ENCODE measurements at regions not wholly inside any gene's neighbourhood (a gene's known extent, or its start where the extent isn't known, plus 50 kb on each side); places are given as distances from the start of the nearest gene placed in this dataset.

- no peaks in the 10 kb centered on the region for H3K79me2 ChIP-seq (ENCODE audit: control insufficient read depth, insufficient read depth, low read length)
- ChIA-PET POLR2A (no interaction called here), CTCF (no interaction called here)
- dilution Hi-C loops (cut with MboI; ENCODE audit: extremely low pct_ligation_motif_present, low sequenced_read_pairs) (no loop called here), intact Hi-C loops (cut with micrococcal nuclease) (no loop called here)
- no peaks in the 10 kb centered on the region for H3K9me1 ChIP-seq (replicated peaks; ENCODE audit: control insufficient read depth, extremely low read depth, insufficient read depth, low read length)
- no peaks in the 10 kb centered on the region for H3K4me1 ChIP-seq (ENCODE audit: control insufficient read depth, extremely low read depth, insufficient read depth, low read length)
- H3K27ac ChIP-seq (ENCODE audit: insufficient read depth, low read depth, low read length): no peak overlapping the region
- no peak for FAIRE-seq
- no peak overlapping the region for H3K4me3 ChIP-seq (replicated peaks in 1 of 3; ENCODE audit: insufficient read depth in 1 of 3, low read depth in 1 of 3, low read length in 3 of 3)
- no peak for DNase-seq (ENCODE audit: low read depth, low spot score)
- no peaks in the 10 kb centered on the region for H4K20me1 ChIP-seq (replicated peaks; ENCODE audit: control insufficient read depth, extremely low read depth, insufficient read depth, low read length)
- no TSS peak for BruUV-seq (replicated peaks)
- no peak for TF ChIP-seq GATA2 (IDR thresholded peaks at IDR 0.05; ENCODE audit: insufficient read depth, insufficient read length, low read depth, low read length)
- TF ChIP-seq JUN (IDR thresholded peaks at IDR 0.05; ENCODE audit: borderline replicate concordance, insufficient read depth, insufficient read length, low read depth): no peak
- no peak for TF ChIP-seq MYC (IDR thresholded peaks at IDR 0.05; ENCODE audit: low read depth, low read length)
- no peak for TF ChIP-seq EZH2 (IDR thresholded peaks at IDR 0.05; ENCODE audit: borderline replicate concordance, low read depth, low read length, severe bottlenecking)
- TF ChIP-seq, protein P1, sequence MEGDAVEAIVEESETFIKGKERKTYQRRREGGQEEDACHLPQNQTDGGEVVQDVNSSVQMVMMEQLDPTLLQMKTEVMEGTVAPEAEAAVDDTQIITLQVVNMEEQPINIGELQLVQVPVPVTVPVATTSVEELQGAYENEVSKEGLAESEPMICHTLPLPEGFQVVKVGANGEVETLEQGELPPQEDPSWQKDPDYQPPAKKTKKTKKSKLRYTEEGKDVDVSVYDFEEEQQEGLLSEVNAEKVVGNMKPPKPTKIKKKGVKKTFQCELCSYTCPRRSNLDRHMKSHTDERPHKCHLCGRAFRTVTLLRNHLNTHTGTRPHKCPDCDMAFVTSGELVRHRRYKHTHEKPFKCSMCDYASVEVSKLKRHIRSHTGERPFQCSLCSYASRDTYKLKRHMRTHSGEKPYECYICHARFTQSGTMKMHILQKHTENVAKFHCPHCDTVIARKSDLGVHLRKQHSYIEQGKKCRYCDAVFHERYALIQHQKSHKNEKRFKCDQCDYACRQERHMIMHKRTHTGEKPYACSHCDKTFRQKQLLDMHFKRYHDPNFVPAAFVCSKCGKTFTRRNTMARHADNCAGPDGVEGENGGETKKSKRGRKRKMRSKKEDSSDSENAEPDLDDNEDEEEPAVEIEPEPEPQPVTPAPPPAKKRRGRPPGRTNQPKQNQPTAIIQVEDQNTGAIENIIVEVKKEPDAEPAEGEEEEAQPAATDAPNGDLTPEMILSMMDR (IDR thresholded peaks at IDR 0.05; ENCODE audit: extremely low read depth in 1 of 2, insufficient read depth in 1 of 2, low read depth in 1 of 2, low read length in 2 of 2): no peak
- no peak overlapping the region for H2AFZ ChIP-seq (ENCODE audit: low read depth, low read length)
- H3K9ac ChIP-seq (replicated peaks; ENCODE audit: extremely low read depth, insufficient read depth, low read length): no peak overlapping the region
- no peaks in the 10 kb centered on the region for H3K36me3 ChIP-seq (ENCODE audit: control insufficient read depth in 2 of 2, extremely low read depth in 1 of 2, insufficient read depth in 2 of 2, low read length in 2 of 2)
- H3K4me2 ChIP-seq (ENCODE audit: insufficient read depth, low read length): no peak overlapping the region
- peaks cover 2% of the 10 kb centered on the region for H3K9me3 ChIP-seq (replicated peaks; ENCODE audit: control insufficient read depth, insufficient read depth, low read length)
- H3K27me3 ChIP-seq (ENCODE audit: control insufficient read depth in 2 of 2, insufficient read depth in 2 of 2, low read length in 2 of 2): no peaks in the 10 kb centered on the region
These were observed 627.8 kb upstream of the CNTNAP2 start for GRCh38 chr7:145488816-145489215.

GRCh38 chr7:145481985-145482384 is 634.6 kb upstream of the CNTNAP2 start:
- H3K36me3 ChIP-seq (ENCODE audit: control insufficient read depth in 2 of 2, extremely low read depth in 1 of 2, insufficient read depth in 2 of 2, low read length in 2 of 2): no peaks in the 10 kb centered on the region
- CTCF ChIA-PET: no interaction called here
- no peak overlapping the region for H2AFZ ChIP-seq (ENCODE audit: low read depth, low read length)
- POLR2A ChIA-PET: no interaction called here
- TF ChIP-seq, protein P1 (IDR thresholded peaks at IDR 0.05; ENCODE audit: extremely low read depth in 1 of 2, insufficient read depth in 1 of 2, low read depth in 1 of 2, low read length in 2 of 2): no peak
- TF ChIP-seq POLR2AphosphoS5 (IDR thresholded peaks at IDR 0.05; ENCODE audit: insufficient read depth, low read depth, low read length): no peak
- no peak for TF ChIP-seq MYC (IDR thresholded peaks at IDR 0.05; ENCODE audit: low read depth, low read length)
- TF ChIP-seq POLR2A (IDR thresholded peaks at IDR 0.05; ENCODE audit: low read depth, low read length): no peak
- TF ChIP-seq JUN (IDR thresholded peaks at IDR 0.05; ENCODE audit: borderline replicate concordance, insufficient read depth, insufficient read length, low read depth): no peak
- no peak for TF ChIP-seq GATA2 (IDR thresholded peaks at IDR 0.05; ENCODE audit: insufficient read depth, insufficient read length, low read depth, low read length)
- no peak for TF ChIP-seq FOS (IDR thresholded peaks at IDR 0.05; ENCODE audit: borderline replicate concordance, insufficient read depth, low read length)
- TF ChIP-seq, protein P2, sequence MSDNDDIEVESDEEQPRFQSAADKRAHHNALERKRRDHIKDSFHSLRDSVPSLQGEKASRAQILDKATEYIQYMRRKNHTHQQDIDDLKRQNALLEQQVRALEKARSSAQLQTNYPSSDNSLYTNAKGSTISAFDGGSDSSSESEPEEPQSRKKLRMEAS (IDR thresholded peaks at IDR 0.05; ENCODE audit: insufficient read depth, insufficient read length): no peak
- TF ChIP-seq EZH2 (IDR thresholded peaks at IDR 0.05; ENCODE audit: borderline replicate concordance, low read depth, low read length, severe bottlenecking): no peak
- no peak overlapping the region for H3K9ac ChIP-seq (replicated peaks; ENCODE audit: extremely low read depth, insufficient read depth, low read length)
- no peak overlapping the region for H3K4me2 ChIP-seq (ENCODE audit: insufficient read depth, low read length)
- intact Hi-C loops (cut with micrococcal nuclease): no loop called here
- no peaks in the 10 kb centered on the region for H3K9me3 ChIP-seq (replicated peaks; ENCODE audit: control insufficient read depth, insufficient read depth, low read length)
- H3K79me2 ChIP-seq (ENCODE audit: control insufficient read depth, insufficient read depth, low read length): no peaks in the 10 kb centered on the region
- no peak overlapping the region for H3K27ac ChIP-seq (ENCODE audit: insufficient read depth, low read depth, low read length)
- no peaks in the 10 kb centered on the region for H3K27me3 ChIP-seq (ENCODE audit: control insufficient read depth in 2 of 2, insufficient read depth in 2 of 2, low read length in 2 of 2)
- dilution Hi-C loops (cut with MboI; ENCODE audit: extremely low pct_ligation_motif_present, low sequenced_read_pairs): no loop called here
- BruUV-seq (replicated peaks): no TSS peak
- H3K4me3 ChIP-seq (replicated peaks in 1 of 3; ENCODE audit: insufficient read depth in 1 of 3, low read depth in 1 of 3, low read length in 3 of 3): no peak overlapping the region
- H3K9me1 ChIP-seq (replicated peaks; ENCODE audit: control insufficient read depth, extremely low read depth, insufficient read depth, low read length): no peaks in the 10 kb centered on the region
- DNase-seq (ENCODE audit: low read depth, low spot score): no peak
- FAIRE-seq: no peak
- H4K20me1 ChIP-seq (replicated peaks; ENCODE audit: control insufficient read depth, extremely low read depth, insufficient read depth, low read length): no peaks in the 10 kb centered on the region
- H3K4me1 ChIP-seq (ENCODE audit: control insufficient read depth, extremely low read depth, insufficient read depth, low read length): no peaks in the 10 kb centered on the region

Data from endothelial cell of umbilical vein (primary cell).